ENCODE measurements at regions not wholly inside any gene's neighbourhood (a gene's known extent, or its start where the extent isn't known, plus 50 kb on each side); places are given as distances from the start of the nearest gene placed in this dataset.

DNA sequence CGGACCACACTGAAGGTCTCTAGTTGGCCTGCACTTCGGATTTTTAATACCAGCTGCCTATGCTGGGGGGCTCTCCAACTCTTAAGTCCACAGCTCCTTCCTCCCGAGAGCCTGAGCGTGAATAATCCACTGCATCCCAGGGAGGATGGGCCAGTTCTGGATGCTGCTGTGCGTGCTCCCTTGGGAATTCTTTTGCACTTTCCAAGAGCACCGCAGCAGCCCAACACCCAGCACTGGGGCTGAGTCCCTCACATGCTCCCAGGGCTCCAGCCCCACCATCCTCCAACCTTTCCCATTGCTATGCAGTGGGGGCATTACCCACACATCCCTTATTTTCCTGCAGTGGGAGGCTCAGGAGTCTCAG is 136.4 kb upstream of the IQSEC1 start:
- no peak for DNase-seq (ENCODE audit: low spot score)

DNA sequence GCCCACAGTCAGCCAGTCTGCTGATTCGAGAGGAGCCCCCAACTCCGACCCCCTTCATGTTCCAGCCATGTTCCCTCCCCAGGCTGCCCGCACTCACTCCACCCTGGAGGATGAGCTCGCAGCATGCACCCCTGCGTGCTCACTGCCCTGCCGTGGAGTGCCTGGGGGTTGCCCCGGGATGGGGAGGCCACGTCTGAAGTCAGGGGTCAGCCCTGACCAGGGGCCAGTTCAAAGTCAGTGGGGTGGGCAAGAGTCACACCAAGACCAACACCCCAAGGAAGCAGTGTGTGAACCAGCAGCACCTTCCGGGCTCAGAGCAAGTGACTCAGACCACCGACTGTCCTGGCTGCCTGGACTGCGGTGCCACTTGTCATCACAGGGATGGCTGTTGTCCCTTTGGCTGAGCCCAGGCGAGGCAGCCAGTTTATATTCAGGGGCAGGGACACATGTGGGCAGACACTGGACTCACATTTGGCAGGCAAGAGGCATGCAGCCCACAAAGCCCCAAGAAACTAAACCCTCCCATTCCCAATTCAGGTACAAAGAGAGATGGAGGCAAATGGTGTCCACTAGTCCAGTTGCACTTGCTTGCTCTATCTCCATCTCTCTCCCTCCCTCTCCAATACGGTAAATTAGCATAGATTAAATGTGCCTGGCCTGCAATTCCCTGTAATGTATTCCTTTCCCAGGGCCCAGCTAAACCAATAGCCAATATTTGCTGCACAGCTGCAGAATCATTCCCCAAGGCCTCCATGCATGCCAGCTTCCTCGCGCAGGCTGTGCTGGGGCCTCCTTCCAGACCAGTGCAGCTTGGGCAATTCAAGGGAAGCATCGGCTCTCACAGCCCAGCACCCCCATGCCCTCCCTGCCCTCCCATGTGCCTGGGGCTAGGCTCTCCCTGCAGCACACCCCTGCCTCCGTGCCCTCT is 135.7 kb upstream of the IQSEC1 start:
- no peak for DNase-seq (ENCODE audit: low spot score)

DNA sequence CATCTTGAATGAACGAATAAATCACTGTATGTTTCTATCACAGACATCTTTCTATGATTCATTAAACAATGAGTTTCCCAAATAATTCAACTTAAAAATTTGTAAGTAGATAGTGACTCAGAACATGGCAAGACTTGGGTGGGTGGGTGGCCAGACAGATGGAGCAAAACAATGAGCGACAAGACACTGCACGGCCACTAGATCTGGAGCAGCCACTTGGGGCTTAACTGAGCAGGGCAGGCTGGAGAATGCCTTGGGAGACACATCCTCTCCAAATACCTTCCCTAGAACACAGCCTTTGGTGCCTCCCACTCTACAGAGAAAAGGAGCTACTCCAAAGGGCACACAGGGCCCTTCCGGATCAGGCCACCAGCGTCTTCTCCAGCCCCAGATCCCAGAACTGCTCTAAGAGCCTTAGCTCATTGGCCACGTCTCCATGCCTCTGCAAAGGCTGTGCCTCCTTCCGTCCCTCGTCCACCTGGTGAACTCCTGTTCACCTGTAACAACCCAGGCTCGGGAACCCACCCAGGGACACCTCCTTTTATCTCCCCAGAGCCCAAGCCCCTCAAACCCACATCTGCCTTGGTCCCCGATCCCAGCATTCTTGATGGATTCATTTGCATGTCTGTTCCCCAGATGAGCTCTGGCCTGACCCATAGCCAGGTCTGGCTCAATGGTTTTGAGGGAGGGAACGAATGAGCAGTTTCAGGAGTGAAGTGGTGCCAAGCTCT is 134.9 kb upstream of the IQSEC1 start:
- no peak for DNase-seq (ENCODE audit: low spot score)

- DNase-seq (ENCODE audit: low spot score): no peak
Measured at GRCh38 chr3:13207578-13207922, 134.3 kb upstream of the IQSEC1 start.

DNA sequence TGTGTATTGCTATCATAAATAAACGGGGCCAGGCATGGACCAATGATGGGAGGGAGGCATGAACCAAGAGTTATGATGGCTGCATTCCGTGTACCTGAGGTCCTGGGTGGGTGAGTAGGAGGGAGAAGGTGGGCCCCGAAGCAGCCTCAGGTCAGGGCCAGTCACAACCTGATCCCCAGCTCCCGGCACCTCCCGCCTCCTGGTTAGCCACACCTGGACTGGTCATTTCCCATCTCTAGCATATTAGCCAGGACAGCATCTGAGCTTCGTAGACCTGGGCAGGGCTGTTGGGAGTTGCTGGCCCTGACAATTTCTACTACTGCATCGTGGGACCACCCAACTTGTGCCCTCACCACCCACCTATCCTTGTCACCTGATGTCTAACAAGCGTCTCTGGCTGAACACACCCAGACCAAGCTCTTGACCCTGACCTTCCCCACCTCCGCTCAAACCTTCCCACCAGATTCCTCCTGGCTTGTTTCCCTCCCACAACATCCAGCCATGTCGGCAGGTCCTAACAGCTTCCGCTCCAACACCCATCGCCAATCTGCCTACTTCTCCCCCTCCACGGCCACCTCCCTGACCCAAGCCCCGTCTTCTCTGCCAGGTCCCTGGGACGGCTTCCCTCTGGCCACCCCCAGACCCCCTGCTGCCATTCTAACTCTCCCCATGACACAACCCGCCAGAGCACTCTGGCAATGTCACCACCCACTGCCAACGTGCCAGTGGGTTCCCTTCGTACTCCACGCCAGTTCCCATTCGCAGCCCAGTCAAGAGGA is 133.8 kb upstream of the IQSEC1 start:
- DNase-seq (ENCODE audit: low spot score): no peak

GRCh38 chr3:13205567-13206143 is 132.4 kb upstream of the IQSEC1 start:
- no peak for DNase-seq (ENCODE audit: low spot score)

DNA sequence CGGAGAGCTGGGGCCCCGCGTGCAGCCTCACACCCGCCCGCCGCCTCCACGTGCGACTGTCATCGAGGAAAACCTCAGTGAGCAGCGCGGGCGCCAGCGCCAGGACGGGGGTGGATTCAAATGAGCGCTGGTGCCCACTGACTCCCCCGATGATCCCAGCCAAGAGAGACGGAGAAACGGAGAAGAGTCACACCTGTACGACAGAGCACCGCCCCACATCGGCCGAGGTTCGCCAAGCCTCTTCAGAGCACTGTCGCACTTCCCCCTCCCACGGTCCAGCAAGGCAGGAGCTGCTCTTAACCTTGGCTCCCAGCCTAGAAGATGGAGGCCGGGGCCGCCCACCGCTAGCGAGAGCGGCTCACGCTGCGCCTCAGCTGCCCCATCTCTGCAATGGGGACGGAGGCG is 130.9 kb upstream of the IQSEC1 start:
- DNase-seq (ENCODE audit: low spot score): no peak

GRCh38 chr3:13203398-13204176 is 130.4 kb upstream of the IQSEC1 start:
- DNase-seq (ENCODE audit: low spot score): no peak

GRCh38 chr3:13202744-13203397 is 129.6 kb upstream of the IQSEC1 start:
- DNase-seq (ENCODE audit: low spot score): no peak

- DNase-seq (ENCODE audit: low spot score): no peak
Measured at GRCh38 chr3:13201851-13202250, 128.6 kb upstream of the IQSEC1 start.

- DNase-seq (ENCODE audit: low spot score): peak; percentile 23
Measured at GRCh38 chr3:13200946-13201345, 127.7 kb upstream of the IQSEC1 start.

GRCh38 chr3:13200465-13200864 is 127.2 kb upstream of the IQSEC1 start:
- DNase-seq (ENCODE audit: low spot score): no peak

GRCh38 chr3:13199899-13200451 is 126.7 kb upstream of the IQSEC1 start:
- DNase-seq (ENCODE audit: low spot score): no peak

DNA sequence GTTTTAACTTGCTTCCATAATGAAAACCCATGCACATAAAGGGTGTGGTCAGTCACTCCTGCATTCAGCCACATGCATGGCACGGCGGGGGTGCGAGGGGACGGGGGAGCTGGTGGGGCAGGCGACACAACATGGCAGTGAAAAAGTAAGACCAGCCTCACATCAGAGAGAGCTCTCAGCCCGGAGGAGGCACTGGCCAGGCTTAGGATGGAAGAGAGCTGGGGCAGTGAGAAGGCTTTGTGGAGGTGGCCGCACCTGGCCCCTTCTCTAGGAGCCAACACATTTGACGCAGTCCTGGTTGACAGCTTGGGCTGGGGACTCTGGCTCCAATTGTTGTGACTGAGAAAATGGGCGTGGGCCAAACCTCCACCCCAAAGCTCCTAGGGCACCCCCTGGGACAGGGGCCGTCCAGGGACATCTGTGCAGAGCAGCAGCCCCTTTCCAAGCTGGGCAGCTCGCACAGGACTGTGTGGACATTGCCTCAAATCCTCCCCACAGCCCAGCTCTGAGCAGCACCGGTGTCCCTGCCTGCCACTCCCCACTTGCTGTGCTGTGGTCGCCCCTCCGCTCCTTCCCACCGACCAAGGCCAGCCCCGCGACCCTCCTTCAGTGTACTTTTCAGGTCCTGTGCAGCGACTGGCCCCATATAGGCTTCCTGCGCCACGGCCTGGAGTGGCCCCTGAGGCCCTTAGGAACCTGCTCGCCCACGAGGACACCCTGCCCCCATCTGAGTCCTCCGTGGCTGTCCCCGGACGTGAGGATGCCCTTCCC is 126.0 kb upstream of the IQSEC1 start:
- no peak for DNase-seq (ENCODE audit: low spot score)

DNA sequence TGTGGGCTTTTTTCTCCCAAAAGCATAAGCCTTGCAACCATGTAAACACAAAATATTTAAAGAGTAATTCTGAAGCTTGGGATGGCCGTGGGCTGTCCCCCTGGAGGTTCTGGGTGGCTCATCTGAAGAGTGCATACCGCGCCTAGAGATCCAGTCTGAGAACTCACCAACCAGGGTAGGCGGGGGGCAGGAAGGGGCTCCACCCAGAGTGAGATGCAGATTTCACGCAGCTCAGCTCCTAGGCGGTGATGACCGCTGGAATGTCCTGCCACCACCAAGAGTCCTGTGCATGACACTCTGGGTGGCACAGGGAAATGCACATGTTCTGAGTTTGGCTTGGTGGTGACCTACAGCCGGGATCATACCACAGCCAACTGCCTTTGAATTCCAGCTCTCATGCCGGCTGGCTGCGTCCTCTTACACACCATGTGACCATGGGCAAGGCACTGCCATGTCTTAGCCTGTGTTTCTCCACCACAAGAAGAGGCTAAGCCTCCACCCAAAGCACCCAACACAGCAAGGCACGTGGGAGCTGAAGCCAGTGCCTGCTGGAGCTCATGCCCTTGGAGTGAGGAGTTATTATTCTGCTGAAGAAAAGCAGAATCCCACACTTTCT is 125.1 kb upstream of the IQSEC1 start:
- DNase-seq (ENCODE audit: low spot score): no peak

DNA sequence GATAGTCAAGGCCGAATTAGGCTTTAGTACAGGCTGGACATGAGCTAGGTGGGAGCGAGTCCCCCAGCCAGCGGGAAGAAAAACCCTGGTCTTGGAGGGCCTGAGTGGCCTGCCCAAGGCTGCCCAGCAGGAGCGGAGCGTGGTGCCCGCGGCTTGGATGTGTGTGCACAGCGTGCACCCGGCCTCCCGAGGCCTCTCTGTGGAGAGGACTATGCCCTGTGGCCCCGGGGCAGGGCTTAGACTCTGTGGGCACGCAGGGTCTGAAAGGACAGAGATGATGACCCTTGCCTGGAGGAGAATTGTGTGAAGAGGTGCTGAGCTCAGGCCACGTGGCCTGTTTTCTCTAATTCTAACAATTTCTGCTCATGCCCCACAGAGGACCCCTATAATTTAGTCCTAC is 124.6 kb upstream of the IQSEC1 start:
- DNase-seq (ENCODE audit: low spot score): no peak

- no peak for DNase-seq (ENCODE audit: low spot score)
Measured at GRCh38 chr3:13197281-13197680, 124.1 kb upstream of the IQSEC1 start.

GRCh38 chr3:13195374-13195773 is 122.1 kb upstream of the IQSEC1 start:
- DNase-seq (ENCODE audit: low spot score): no peak
